PFSK-1 (cell line): ENCODE measurements at regions not wholly inside any gene's neighbourhood (a gene's known extent, or its start where the extent isn't known, plus 50 kb on each side); places are given as distances from the start of the nearest gene placed in this dataset.

Experiments used
- POLR2AphosphoS5 ChIP-seq: IDR thresholded peaks from 2 replicates; pipeline ENCODE4 v1.6.1; 2012; ENCODE audit warnings: low read depth, mild to moderate bottlenecking, control low read depth, low read length, moderate library complexity
- SIN3A ChIP-seq: IDR thresholded peaks from 2 replicates; pipeline ENCODE4 v1.6.1; 2012; ENCODE audit warnings: mild to moderate bottlenecking, low read length, moderate library complexity, borderline replicate concordance; ENCODE audit not compliant: insufficient read depth

- no peak for TF ChIP-seq SIN3A
- no peak for TF ChIP-seq POLR2AphosphoS5
These were observed 66.7 kb upstream of the PTGR2 start for GRCh38 chr14:73784988-73785313.
